Ovary (tissue), 7 donors: ENCODE measurements at regions not wholly inside any gene's neighbourhood (a gene's known extent, or its start where the extent isn't known, plus 50 kb on each side); places are given as distances from the start of the nearest gene placed in this dataset.

Experiments
- DNase-seq, 5 donors: peaks; one replicate each; pipeline ENCODE4 v3.0.0-alpha.2; 2019 to 2020
- H3K27ac ChIP-seq, 2 donors: fragments of 200-600 bp; one replicate each; pipeline versions ENCODE4 v1.5.1 to v1.8.0; 2019 to 2022
- H3K27me3 ChIP-seq: fragments of 200-600 bp; one replicate; pipeline ENCODE4 v1.8.0; 2022
- H3K36me3 ChIP-seq: fragments of 200-600 bp; sonication (generic); one replicate; pipeline ENCODE4 v1.5.1; 2019
- H3K4me1 ChIP-seq: one replicate; pipeline ENCODE4 v1.8.1; 2013; ENCODE audit warnings: mild to moderate bottlenecking, moderate library complexity; ENCODE audit not compliant: insufficient read depth
- H3K4me3 ChIP-seq: fragments of 200-600 bp; sonication (generic); one replicate; pipeline ENCODE4 v1.5.1; 2017
- H3K9me3 ChIP-seq, 2 donors: fragments of 200-600 bp in 1 of 2; sonication (generic) in 1 of 2; one replicate each; pipeline versions ENCODE4 v1.5.1 to v1.8.1; 2013 to 2019; ENCODE audit warnings: mild to moderate bottlenecking in 1 of 2, moderate library complexity in 1 of 2
- EP300 ChIP-seq: sonication (generic); formaldehyde crosslinking; IDR thresholded peaks from one replicate; pipeline ENCODE4 v1.6.1; 2017; ENCODE audit warnings: antibody characterized with exemption
- POLR2A ChIP-seq: fragments of 450-650 bp; IDR thresholded peaks from one replicate; pipeline ENCODE4 v1.6.1; 2017; ENCODE audit warnings: antibody characterized with exemption, mild to moderate bottlenecking, moderate library complexity
- WGBS, 3 donors: extraction: QIAGEN DNeasy Blood & Tissue Kit in 1 of 3; methylation state at CpG; one replicate each; pipeline versions ENCODE4 v1.1.5 to v1.1.7; 2013 to 2017; 5-methylcytosine and 5-hydroxymethylcytosine counted together
- intact Hi-C, 4 donors: fragments of 100-400 bp; cut with DNase I; formaldehyde crosslinking; loops; one replicate each; pipeline versions ENCODE4 v1.11.0 to v1.15.1; 2022 to 2023
- TF ChIP-seq, protein P1 (sequence below), 3 donors: fragments of 450-650 bp in 2 of 3; fragments of 200-600 bp in 1 of 3; IDR thresholded peaks; one replicate each; pipeline versions ENCODE4 v1.5.1 to v1.8.0; 2016 to 2022; ENCODE audit warnings: antibody characterized with exemption in 3 of 3, mild to moderate bottlenecking in 1 of 3
- donor health status: DM: no; HTN: no; CAD: no; lungs with moderate emphysema.
- donor health status: DM: no; HTN: no; CAD: no.
- donor health status: Bipolar disorder and iron deficiency.
- donor health status: DM: no; HTN: no; CAD: no.
- donor health status: DM: yes; HTN: yes; CAD: no.

- TF ChIP-seq POLR2A (no peak), EP300 (no peak)
- TF ChIP-seq, protein P1, sequence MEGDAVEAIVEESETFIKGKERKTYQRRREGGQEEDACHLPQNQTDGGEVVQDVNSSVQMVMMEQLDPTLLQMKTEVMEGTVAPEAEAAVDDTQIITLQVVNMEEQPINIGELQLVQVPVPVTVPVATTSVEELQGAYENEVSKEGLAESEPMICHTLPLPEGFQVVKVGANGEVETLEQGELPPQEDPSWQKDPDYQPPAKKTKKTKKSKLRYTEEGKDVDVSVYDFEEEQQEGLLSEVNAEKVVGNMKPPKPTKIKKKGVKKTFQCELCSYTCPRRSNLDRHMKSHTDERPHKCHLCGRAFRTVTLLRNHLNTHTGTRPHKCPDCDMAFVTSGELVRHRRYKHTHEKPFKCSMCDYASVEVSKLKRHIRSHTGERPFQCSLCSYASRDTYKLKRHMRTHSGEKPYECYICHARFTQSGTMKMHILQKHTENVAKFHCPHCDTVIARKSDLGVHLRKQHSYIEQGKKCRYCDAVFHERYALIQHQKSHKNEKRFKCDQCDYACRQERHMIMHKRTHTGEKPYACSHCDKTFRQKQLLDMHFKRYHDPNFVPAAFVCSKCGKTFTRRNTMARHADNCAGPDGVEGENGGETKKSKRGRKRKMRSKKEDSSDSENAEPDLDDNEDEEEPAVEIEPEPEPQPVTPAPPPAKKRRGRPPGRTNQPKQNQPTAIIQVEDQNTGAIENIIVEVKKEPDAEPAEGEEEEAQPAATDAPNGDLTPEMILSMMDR (IDR thresholded peaks at IDR 0.05), result no peak
- H3K36me3 ChIP-seq, result no peaks in the 10 kb centered on the region
- H3K4me3 ChIP-seq, result no peak overlapping the region
- H3K27ac ChIP-seq, result no peak overlapping the region
- intact Hi-C loops, result no loop called here
- H3K27me3 ChIP-seq, result no peaks in the 10 kb centered on the region
- DNase-seq, result no peak
- no peaks in the 10 kb centered on the region for H3K9me3 ChIP-seq
- H3K4me1 ChIP-seq, result no peaks in the 10 kb centered on the region
These were observed 731.7 kb downstream of the NSUN3 start for GRCh38 chr3:94794563-94794962.

DNA sequence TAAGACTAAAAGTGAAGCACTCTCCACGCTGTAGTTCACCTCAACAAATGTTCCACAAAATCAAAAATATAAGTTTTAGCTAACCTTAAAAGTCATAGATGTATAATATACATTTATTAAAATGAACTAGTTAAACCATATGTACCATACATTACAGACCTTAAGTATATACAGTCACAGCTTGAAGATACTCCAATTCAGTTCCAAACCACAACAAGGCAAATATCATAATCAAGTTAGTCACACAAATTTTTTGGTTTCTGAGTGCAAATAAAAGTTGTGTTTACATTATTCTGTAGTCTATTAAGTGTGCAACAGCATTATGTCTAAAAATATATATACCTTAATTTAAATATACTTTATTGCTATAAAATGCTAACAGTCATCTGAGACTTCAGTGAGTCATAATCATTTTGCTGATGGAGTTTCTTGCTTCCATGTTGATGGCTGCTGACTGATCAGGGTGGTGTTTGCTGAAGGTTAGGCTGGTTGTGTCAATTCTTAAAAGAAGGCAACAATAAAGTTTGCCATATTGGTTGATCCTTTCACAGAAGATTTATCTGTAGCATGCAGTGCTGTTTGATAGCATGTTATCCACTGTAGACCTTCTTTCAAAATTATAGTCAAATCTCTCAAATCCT, 736.7 kb downstream of the NSUN3 start:
- Histone ChIP-seq H3K4me1 (no peaks in the 10 kb centered on the region), H3K4me3 (no peak overlapping the region), H3K27ac (no peak overlapping the region), H3K36me3 (no peaks in the 10 kb centered on the region), H3K9me3 (no peaks in the 10 kb centered on the region), H3K27me3 (no peaks in the 10 kb centered on the region)
- intact Hi-C loops, result no loop called here
- TF ChIP-seq POLR2A (no peak), EP300 (no peak)
- TF ChIP-seq, protein P1 (IDR thresholded peaks at IDR 0.05), result no peak
- no peak for DNase-seq
- 93 to 98% (median 94%) methylated on average over 1 of the region's 1 CpG for WGBS, 3 donors

DNA sequence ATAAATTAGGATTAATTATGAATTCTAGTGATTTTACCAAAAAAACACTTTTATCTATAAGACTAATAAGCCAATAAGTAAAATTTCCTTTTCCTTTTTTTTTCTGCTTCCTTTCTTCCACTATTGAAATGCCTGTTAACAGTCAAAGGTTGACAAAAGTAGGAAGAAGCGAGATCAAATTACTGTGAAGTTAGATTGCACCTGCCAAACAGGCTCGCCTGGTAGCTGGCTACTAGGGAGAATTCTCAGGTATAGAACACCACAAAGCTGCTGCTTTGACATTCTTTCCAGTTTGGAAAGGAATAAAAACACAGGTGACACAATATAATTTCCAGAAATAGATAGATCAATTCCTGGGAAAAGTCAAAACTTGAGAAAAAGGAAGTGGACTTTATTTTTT, 749.0 kb downstream of the NSUN3 start:
- WGBS, 3 donors, result 88 to 91% (median 90%) methylated on average over 2 of the region's 2 CpGs
- no peaks in the 10 kb centered on the region for H3K27me3 ChIP-seq
- intact Hi-C loops, result no loop called here
- no peak overlapping the region for H3K4me3 ChIP-seq
- H3K36me3 ChIP-seq, result no peaks in the 10 kb centered on the region
- no peaks in the 10 kb centered on the region for H3K4me1 ChIP-seq
- TF ChIP-seq, protein P1 (IDR thresholded peaks at IDR 0.05), result no peak
- TF ChIP-seq EP300 (no peak), POLR2A (no peak)
- H3K27ac ChIP-seq, result no peak overlapping the region
- no peaks in the 10 kb centered on the region for H3K9me3 ChIP-seq
- no peak for DNase-seq

GRCh38 chr3:94821241-94821640, 758.4 kb downstream of the NSUN3 start:
- no peak overlapping the region for H3K27ac ChIP-seq
- 47 to 64% (median 58%) methylated on average over 1 of the region's 1 CpG for WGBS, 3 donors
- intact Hi-C loops, result no loop called here
- no peaks in the 10 kb centered on the region for H3K4me1 ChIP-seq
- H3K27me3 ChIP-seq, result no peaks in the 10 kb centered on the region
- no peak overlapping the region for H3K4me3 ChIP-seq
- no peak for TF ChIP-seq POLR2A
- TF ChIP-seq, protein P1 (IDR thresholded peaks at IDR 0.05), result no peak
- no peak for TF ChIP-seq EP300
- no peak for DNase-seq
- H3K9me3 ChIP-seq, result no peaks in the 10 kb centered on the region
- no peaks in the 10 kb centered on the region for H3K36me3 ChIP-seq
